ENCODE measurements at regions not wholly inside any gene's neighbourhood (a gene's known extent, or its start where the extent isn't known, plus 50 kb on each side); places are given as distances from the start of the nearest gene placed in this dataset.

- DNase-seq: no peak
Measured at GRCh38 chr11:115774756-115775155, 270.5 kb upstream of the CADM1 start.

GRCh38 chr11:115769891-115770290, 265.7 kb upstream of the CADM1 start:
- DNase-seq: no peak

- no peak for DNase-seq
Measured at GRCh38 chr11:115767883-115768282, 263.7 kb upstream of the CADM1 start.

GRCh38 chr11:115767047-115767802, 263.0 kb upstream of the CADM1 start:
- DNase-seq: no peak

- DNase-seq: no peak
Measured at GRCh38 chr11:115766561-115766960, 262.3 kb upstream of the CADM1 start.

- no peak for DNase-seq
Measured at GRCh38 chr11:115765803-115766239, 261.6 kb upstream of the CADM1 start.

DNA sequence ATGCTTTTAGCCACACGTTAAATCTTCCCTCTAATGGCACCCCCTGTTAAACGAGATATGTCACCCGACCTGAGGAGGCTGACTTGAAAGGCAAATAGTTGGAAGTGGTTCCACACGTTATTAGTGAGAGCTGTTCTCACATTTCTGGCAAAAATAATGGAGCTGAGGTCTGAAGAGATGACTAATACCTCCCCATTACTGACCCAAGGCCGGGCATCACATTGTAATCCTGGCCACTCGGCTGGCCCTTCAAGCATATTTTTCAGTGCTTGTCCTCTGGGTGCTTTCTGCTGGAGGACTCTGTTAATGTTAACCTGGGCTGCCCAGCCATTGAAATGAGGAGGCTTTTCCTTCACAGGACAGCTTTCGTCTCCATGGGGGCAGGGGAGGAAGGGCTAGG, 260.0 kb upstream of the CADM1 start:
- DNase-seq: no peak

DNA sequence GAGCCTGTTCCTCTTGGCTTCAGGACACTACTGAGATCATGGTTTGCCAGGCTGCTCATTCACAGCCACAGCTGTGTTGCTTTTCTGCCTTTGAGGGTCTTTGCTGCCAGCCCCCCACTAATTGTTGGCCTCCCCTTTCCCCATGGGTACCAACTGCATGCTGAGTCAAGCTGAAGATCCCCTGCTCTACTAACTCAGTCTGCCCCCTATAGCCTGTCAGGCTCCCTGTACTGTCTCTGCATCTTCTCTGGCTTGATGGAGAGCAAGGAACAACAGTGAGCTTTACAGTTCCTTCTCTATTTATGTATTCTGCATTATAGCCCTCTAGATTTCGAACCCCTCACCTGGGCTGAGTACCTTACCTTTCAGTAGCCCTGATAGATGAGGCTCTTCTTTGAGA, 257.6 kb upstream of the CADM1 start:
- no peak for DNase-seq

DNA sequence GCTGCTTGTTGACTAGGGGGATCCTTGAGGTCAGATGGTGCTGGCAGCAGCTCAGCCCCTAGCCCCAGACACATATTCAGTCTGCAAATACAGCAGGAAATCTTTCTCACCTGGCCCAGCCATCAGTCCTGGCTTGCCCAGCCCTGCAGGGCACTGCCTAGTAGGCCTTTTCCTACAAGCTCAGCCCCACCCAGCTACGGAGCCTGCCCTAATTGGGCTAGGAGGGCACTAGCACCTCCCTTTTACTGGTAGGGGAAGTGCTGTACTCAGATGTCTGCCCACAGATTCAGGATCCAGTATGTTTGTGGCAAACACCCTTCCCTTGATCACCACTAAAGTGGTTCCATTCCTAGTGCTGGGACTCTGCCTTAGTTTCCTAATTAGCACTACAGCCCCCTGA, 257.1 kb upstream of the CADM1 start:
- DNase-seq: no peak

GRCh38 chr11:115760461-115761320, 256.5 kb upstream of the CADM1 start:
- DNase-seq: no peak

DNA sequence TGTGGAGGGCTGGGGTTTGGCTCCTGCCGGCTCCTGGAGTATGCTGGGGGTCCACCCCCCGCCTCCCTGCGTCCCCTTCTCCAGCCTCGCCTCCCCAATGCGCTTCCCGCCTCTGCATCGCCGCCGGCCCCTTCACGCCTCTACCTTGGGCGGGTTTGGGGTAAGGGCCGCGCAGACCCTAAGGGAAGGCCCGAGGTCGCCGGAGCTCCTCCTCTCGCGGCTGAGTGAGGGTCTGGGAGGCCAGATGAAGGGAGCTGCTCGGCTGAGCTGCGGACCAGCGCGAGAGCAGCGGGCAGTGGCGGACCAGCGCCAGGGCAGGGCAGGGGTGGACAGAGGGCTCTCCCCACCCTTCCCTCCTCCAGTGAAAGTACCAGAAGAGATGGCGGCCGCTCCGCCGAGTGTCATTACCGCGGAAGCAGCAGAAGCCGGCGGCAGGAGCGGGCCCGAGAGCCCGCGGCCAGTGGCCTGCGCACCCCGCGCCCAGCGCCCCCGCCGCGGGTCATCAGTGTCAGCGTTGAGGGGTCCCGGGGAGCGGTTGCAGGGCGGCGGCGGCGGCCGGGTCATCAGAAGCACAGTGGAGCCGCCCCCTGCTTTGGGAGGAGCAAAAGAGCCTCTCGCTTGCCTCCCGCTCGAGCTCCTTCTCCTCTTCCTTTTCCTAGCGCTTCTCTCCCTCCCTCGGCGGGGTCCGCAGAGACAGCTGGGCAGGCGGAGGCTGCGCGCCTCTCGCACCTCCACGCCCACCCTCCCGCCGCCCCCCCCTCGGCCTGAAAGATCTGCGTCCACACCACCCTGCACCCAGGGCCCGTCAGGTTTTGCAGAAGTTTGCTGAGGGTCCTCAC, 255.6 kb upstream of the CADM1 start:
- no peak for DNase-seq

GRCh38 chr11:115758011-115758410, 253.8 kb upstream of the CADM1 start:
- no peak for DNase-seq

DNA sequence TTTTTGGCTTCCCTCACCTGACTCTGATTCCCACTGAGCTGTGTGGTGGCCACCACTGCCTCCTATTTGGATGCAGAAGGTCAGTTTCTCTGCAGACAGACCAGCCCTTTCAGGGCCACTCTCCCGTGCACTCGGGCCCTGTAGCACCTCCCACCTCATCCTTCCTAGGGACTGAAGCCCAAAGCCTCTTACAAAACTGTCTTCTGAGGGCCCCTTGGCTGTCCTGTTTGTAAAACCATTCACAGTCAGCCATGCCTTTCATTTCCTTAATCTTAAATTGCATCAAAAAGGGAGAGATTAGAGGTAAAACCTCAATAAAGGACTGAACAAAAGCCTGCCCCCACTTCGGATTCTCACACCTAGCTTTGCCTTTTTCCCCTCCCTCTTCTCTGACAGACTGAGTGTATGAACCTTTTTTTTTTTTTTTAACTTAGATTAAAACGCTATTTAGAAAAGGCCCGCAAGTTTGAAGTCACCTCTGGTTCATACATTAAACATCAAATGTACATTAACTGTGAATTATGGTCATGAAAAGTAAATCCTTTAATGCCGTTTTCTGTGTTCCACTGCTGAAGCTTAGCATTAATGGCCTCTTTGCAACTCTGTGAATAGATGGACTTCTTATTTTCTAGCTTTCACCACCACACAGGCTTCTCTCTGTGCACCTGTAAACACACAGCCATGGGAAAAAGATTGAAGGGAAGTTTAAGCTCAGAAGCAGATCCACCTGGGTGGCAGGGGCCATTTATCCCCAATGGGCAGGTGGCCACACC, 247.2 kb upstream of the CADM1 start:
- no peak for DNase-seq

DNA sequence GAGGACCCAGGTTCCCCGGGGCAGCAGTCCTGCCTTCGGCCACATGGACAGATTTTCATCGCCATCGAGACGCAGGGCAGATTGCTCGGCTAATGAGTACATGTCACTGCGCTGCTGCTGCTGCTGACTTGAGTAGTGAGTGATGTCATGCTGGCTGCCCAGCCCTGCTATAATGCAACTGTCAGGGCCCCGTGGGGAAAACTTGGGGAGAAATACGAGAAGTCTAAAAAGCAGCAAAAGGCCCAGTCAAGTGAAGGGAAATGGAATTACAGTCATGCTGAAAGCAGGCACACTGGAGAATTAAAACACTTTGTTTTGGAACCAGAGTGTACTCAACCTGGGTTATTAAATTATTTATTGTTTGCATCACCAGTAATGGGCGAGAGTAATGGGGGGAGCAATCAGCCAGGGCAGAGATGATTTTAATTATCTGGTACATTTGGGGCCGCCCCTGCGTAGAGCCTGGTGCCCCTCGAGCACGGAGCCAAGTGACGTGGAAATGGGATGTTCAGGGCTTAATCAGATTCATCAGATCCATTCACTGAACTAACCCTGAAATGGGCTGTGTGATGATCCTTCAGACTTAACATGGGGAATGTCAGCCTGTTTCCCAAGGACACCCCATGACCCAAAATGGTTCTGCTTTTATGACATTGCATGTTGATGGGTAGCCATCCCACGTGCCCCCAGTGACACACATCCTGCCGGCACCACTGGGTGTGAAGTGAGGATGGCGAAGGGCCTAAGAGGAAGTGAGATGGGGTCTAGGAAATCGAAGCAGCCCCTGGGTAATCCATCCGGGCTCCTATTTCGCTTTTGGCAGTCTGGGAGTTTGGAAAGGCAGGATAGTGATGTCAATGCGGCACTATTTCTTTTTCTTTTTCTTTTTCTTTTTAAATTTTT, 241.6 kb upstream of the CADM1 start:
- DNase-seq: no peak

GRCh38 chr11:115745066-115745465, 240.9 kb upstream of the CADM1 start:
- DNase-seq: no peak

DNA sequence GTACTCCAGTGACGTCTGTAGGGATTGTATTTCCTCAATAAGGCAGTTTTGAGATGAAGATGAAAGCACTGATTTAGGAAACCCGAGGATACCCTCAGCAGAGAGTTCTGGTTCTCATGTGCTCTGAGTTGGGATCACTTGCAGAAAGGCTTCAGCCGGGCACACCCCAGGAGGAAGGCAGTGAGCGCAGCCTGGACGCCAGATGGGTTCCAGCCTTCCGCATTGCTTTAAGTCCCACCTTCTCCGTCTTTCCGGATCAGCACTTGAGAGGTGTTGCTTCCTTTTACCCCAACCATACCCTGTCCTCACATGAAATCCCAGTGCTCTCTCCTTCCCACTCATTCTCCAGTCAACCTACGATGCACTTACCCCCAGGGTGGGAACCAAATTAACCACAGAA, 239.5 kb upstream of the CADM1 start:
- DNase-seq: no peak

GRCh38 chr11:115741376-115742107, 237.3 kb upstream of the CADM1 start:
- DNase-seq: no peak

DNA sequence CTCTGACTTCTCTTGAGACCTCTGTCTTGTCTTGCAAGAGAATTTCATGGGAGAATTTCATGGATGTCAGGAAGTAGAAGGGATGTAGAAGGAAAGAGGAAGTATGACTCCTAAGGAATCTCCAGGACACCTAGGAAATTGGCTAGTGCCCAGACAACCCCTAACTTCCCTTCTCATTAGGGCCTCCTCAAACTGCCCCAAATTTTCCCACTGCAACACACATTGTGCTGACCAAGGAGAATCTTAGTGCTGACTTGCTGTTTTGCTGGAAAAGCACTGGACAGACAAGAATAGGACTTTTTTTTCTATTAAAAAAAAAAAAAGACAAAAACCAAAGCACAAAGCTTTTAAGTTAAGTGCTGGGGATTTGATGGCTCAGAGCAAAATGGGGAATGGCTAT, 236.1 kb upstream of the CADM1 start:
- no peak for DNase-seq

- DNase-seq: no peak
Measured at GRCh38 chr11:115739878-115740277, 235.7 kb upstream of the CADM1 start.

GRCh38 chr11:115739146-115739545, 234.9 kb upstream of the CADM1 start:
- DNase-seq: no peak

DNA sequence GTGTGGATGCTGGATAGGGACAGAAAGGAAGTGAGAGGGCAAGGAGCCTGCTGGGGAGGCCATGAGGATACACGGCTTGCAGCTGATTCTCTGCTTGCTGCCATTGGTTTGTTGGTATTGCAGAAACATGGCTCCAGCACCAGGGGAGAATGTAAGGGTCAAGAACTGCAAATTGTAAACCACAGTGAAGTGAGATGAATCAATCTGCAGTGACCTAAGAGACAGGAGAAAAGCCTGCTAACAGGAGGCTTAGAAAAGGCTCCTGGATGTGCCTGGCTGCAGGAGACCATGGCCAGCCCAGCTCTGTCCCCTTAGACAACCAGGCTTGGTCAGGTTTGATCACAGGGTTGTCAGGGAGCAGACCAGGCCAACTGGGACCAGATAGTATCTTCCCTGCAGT, 233.7 kb upstream of the CADM1 start:
- DNase-seq: no peak
